Thymus (tissue), 11 donors: ENCODE measurements at regions not wholly inside any gene's neighbourhood (a gene's known extent, or its start where the extent isn't known, plus 50 kb on each side); places are given as distances from the start of the nearest gene placed in this dataset.
"Not testable (repeated sequence)": the region's sequence is repeated elsewhere in the genome, so short reads cannot be mapped to it uniquely, and the experiment has no call there.

Source experiments
- DNase-seq, 9 donors: peaks; one replicate each; pipeline ENCODE4 v3.0.0-alpha.2; 2013; ENCODE audit warnings: low spot score in 9 of 9, low read depth in 6 of 9, missing footprints in 1 of 9
- H3K27ac ChIP-seq, 2 donors: one replicate each; pipeline ENCODE4 v1.5.1; 2013; ENCODE audit warnings: control low read depth in 1 of 2, low read depth in 1 of 2, low read length in 1 of 2, mild to moderate bottlenecking in 1 of 2, moderate library complexity in 1 of 2
- H3K27me3 ChIP-seq, 2 donors: one replicate each; pipeline ENCODE4 v1.5.1; 2013; ENCODE audit warnings: low read length in 1 of 2; ENCODE audit not compliant: control insufficient read depth in 2 of 2, insufficient read depth in 1 of 2
- H3K36me3 ChIP-seq, 2 donors: one replicate each; pipeline ENCODE4 v1.5.1; 2013; ENCODE audit warnings: low read length in 1 of 2, mild to moderate bottlenecking in 1 of 2, moderate library complexity in 1 of 2; ENCODE audit not compliant: control insufficient read depth in 2 of 2, insufficient read depth in 2 of 2
- H3K4me1 ChIP-seq, 2 donors: one replicate each; pipeline ENCODE4 v1.5.1; 2013; ENCODE audit warnings: low read length in 2 of 2; ENCODE audit not compliant: control insufficient read depth in 2 of 2, insufficient read depth in 2 of 2
- H3K4me3 ChIP-seq, 2 donors: one replicate each; pipeline ENCODE4 v1.5.1; 2013; ENCODE audit warnings: low read length in 2 of 2, control low read depth in 1 of 2, mild to moderate bottlenecking in 1 of 2
- H3K9me3 ChIP-seq, 2 donors: one replicate each; pipeline ENCODE4 v1.5.1; 2013; ENCODE audit warnings: low read length in 1 of 2, mild to moderate bottlenecking in 1 of 2; ENCODE audit not compliant: control insufficient read depth in 2 of 2, insufficient read depth in 1 of 2
- WGBS: extraction: QIAGEN DNeasy Blood & Tissue Kit; methylation state at CpG from one replicate; pipeline ENCODE4 v1.1.7; 2013; 5-methylcytosine and 5-hydroxymethylcytosine counted together
- donor health status: healthy.

GRCh38 chr6:11885159-11885558 is 106.6 kb upstream of the ADTRP start:
- Histone ChIP-seq H3K4me3 (no peak overlapping the region), H3K36me3 (no peaks in the 10 kb centered on the region), H3K4me1 (no peaks in the 10 kb centered on the region), H3K9me3 (peaks cover 0 to 6% of the 10 kb centered on the region in 2 donors), H3K27me3 (no peaks in the 10 kb centered on the region), H3K27ac (no peak overlapping the region)
- WGBS, result 96% methylated on average over 1 of the region's 1 CpG
- no peak for DNase-seq

DNA sequence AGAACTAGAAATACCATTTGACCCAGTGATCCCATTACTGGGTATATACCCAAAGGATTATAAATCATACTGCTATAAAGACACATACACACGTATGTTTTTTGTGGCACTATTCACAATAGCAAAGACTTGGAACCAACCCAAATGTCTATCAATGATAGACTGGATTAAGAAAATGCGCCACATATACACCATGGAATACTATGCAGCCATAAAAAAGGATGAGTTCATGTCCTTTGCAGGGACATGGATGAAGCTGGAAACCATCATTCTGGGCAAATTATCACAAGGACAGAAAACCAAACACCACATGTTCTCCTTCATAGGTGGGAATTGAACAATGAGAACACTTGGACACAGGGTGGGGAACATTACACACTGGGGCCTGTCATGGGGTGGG is 104.9 kb upstream of the ADTRP start:
- 98% methylated on average over 2 of the region's 2 CpGs for WGBS
- H3K36me3 ChIP-seq, H3K4me3 ChIP-seq, H3K9me3 ChIP-seq, H3K27ac ChIP-seq, DNase-seq, H3K27me3 ChIP-seq, H3K4me1 ChIP-seq: not testable (repeated sequence)

- not testable (repeated sequence) for H3K27ac ChIP-seq, H3K9me3 ChIP-seq, H3K4me1 ChIP-seq, H3K36me3 ChIP-seq, H3K27me3 ChIP-seq, H3K4me3 ChIP-seq, DNase-seq
- WGBS, result 97% methylated on average over 4 of the region's 4 CpGs
These were observed 101.6 kb upstream of the ADTRP start for GRCh38 chr6:11880156-11880555.

DNA sequence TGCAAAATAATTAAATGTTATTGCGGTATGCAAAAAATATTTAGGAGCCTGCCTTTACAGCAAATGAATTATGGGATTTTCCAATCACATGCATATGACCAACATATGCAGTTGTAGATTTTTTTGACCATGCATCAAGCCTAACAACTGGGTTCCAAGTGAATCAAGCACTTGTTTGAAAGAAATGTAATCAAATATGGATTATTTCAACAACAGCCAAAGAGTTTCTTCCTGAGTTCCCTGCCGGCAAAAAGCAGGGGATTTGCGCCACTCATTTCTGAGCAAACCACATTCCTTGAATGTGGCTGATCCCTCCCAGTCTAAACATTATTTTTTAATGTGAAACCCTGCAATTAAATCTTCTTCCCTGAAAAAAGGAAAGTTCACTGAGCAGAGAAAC is 100.1 kb upstream of the ADTRP start:
- 97% methylated on average over 3 of the region's 3 CpGs for WGBS
- Histone ChIP-seq H3K4me3 (no peak overlapping the region), H3K4me1 (no peaks in the 10 kb centered on the region), H3K36me3 (no peaks in the 10 kb centered on the region), H3K27me3 (no peaks in the 10 kb centered on the region), H3K27ac (no peak overlapping the region), H3K9me3 (peaks cover 0 to 6% of the 10 kb centered on the region in 2 donors)
- no peak for DNase-seq

- 64% methylated on average over 3 of the region's 3 CpGs for WGBS
- Histone ChIP-seq H3K27me3 (no peaks in the 10 kb centered on the region), H3K4me1 (no peaks in the 10 kb centered on the region), H3K27ac (no peak overlapping the region), H3K4me3 (no peak overlapping the region), H3K36me3 (no peaks in the 10 kb centered on the region), H3K9me3 (peaks cover 0 to 6% of the 10 kb centered on the region in 2 donors)
- no peak for DNase-seq
These were observed 99.4 kb upstream of the ADTRP start for GRCh38 chr6:11878029-11878428.

- Histone ChIP-seq H3K9me3 (peaks cover 0 to 6% of the 10 kb centered on the region in 2 donors), H3K36me3 (no peaks in the 10 kb centered on the region), H3K27me3 (no peaks in the 10 kb centered on the region), H3K4me1 (no peaks in the 10 kb centered on the region), H3K27ac (no peak overlapping the region), H3K4me3 (no peak overlapping the region)
- WGBS, result 96% methylated on average over 10 of the region's 10 CpGs
- DNase-seq, result peak in 1 of 9 donors; percentile 19
These were observed 98.4 kb upstream of the ADTRP start for GRCh38 chr6:11876934-11877433.

GRCh38 chr6:11875325-11876109 is 96.9 kb upstream of the ADTRP start:
- 90% methylated on average over 9 of the region's 9 CpGs for WGBS
- Histone ChIP-seq H3K36me3 (no peaks in the 10 kb centered on the region), H3K9me3 (no peaks in the 10 kb centered on the region), H3K27ac (no peak overlapping the region), H3K4me1 (no peaks in the 10 kb centered on the region), H3K4me3 (no peak overlapping the region), H3K27me3 (no peaks in the 10 kb centered on the region)
- DNase-seq, result no peak

GRCh38 chr6:11869672-11870340 is 91.2 kb upstream of the ADTRP start:
- 73% methylated on average over 8 of the region's 8 CpGs for WGBS
- no peak overlapping the region for H3K27ac ChIP-seq
- no peaks in the 10 kb centered on the region for H3K36me3 ChIP-seq
- H3K9me3 ChIP-seq, result no peaks in the 10 kb centered on the region
- no peak overlapping the region for H3K4me3 ChIP-seq
- H3K4me1 ChIP-seq, result no peaks in the 10 kb centered on the region
- no peak for DNase-seq
- no peaks in the 10 kb centered on the region for H3K27me3 ChIP-seq

DNA sequence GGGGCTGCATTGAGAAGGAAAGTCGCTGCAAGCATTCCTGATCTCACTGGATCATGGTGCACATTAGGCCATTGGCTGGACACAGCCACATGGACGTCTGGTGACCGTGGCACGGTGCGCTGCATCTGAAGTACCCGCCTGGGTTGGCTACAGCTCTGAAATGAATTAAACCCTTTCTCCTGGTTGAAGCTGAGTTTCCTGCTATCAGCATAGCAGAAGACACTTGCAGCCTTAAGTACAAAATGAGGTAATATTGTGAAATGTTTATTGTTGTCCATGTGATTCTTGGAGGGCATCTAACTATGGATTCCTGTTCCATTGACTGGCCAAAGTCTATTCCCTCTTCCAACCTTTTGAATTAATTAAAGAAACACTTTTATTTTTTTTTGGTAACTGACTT is 89.8 kb upstream of the ADTRP start:
- Histone ChIP-seq H3K4me3 (no peak overlapping the region), H3K27me3 (no peaks in the 10 kb centered on the region), H3K4me1 (no peaks in the 10 kb centered on the region), H3K27ac (no peak overlapping the region), H3K36me3 (no peaks in the 10 kb centered on the region), H3K9me3 (no peaks in the 10 kb centered on the region)
- no peak for DNase-seq
- 96% methylated on average over 6 of the region's 6 CpGs for WGBS
